ENCODE measurements at regions not wholly inside any gene's neighbourhood (a gene's known extent, or its start where the extent isn't known, plus 50 kb on each side); places are given as distances from the start of the nearest gene placed in this dataset.

- Mint-ChIP-seq H3K4me1 (no peaks in the 10 kb centered on the region), H3K27ac (no peak overlapping the region), H3K27me3 (no peaks in the 10 kb centered on the region), H3K4me3 (no peak overlapping the region), H3K9me3 (peaks cover 3% of the 10 kb centered on the region), H3K36me3 (ENCODE audit: low read depth) (no peaks in the 10 kb centered on the region)
- CTCF ChIA-PET: no interaction called here
- DNase-seq (no peak), ATAC-seq (ENCODE audit: low read depth) (no peak)
- POLR2A ChIA-PET: no interaction called here
- TF ChIP-seq CTCF (IDR thresholded peaks at IDR 0.05): no peak
- intact Hi-C loops (cut with micrococcal nuclease): no loop called here
Measured at GRCh38 chr16:60481591-60481990, 1554.6 kb downstream of the CDH8 start.

DNA sequence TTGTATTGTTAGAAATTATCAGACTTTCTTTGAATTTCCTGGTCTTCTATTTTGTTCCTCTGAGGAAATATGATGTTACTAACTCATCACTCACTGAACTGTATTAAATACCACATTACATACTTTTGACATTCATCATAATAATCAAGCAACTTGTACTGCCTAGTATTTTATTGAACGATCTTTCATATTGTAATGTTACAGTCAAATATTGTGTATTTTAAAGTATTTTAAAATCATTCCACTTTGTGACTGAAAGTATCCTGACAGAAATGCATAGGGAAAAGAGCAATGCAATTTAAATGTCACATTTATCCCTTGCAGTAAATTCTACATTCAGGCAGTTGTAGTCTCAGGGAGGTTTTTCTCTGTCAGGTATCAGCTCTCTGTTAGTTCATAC is 1557.4 kb downstream of the CDH8 start:
- Mint-ChIP-seq H3K27ac (no peak overlapping the region), H3K9me3 (peaks cover 5% of the 10 kb centered on the region), H3K4me1 (no peaks in the 10 kb centered on the region), H3K36me3 (ENCODE audit: low read depth) (no peaks in the 10 kb centered on the region), H3K27me3 (no peaks in the 10 kb centered on the region), H3K4me3 (no peak overlapping the region)
- ATAC-seq (ENCODE audit: low read depth): no peak
- ChIA-PET POLR2A (no interaction called here), CTCF (no interaction called here)
- DNase-seq: no peak
- no peak for TF ChIP-seq CTCF (IDR thresholded peaks at IDR 0.05)
- intact Hi-C loops (cut with micrococcal nuclease): no loop called here

DNA sequence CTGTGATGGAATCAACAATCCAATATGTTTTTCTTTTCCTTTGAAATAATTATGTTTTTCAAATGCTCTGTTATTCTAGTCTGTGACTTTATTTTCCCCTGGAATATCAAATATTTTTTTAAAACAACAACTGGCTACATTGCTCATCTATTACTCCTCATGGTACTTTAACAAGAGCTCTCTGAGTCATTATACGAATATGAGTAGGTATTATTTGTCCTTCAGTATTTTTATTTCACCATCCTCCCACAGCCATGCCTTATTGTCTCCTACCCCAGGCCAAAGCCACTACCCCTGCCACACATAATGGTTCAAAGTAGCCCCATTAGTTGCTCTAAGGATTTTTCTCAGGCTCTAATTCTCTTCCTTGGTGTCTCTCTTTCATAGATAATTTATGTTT is 1572.3 kb downstream of the CDH8 start:
- no peak overlapping the region for H3K4me3 Mint-ChIP-seq
- H3K9me3 Mint-ChIP-seq: peaks cover 3% of the 10 kb centered on the region
- no peak for TF ChIP-seq CTCF (IDR thresholded peaks at IDR 0.05)
- intact Hi-C loops (cut with micrococcal nuclease): no loop called here
- no peaks in the 10 kb centered on the region for H3K27me3 Mint-ChIP-seq
- CTCF ChIA-PET: no interaction called here
- ATAC-seq (ENCODE audit: low read depth) (no peak), DNase-seq (no peak)
- H3K36me3 Mint-ChIP-seq (ENCODE audit: low read depth): no peaks in the 10 kb centered on the region
- POLR2A ChIA-PET: no interaction called here
- no peaks in the 10 kb centered on the region for H3K4me1 Mint-ChIP-seq
- H3K27ac Mint-ChIP-seq: no peak overlapping the region

GRCh38 chr16:60459463-60459862 is 1576.8 kb downstream of the CDH8 start:
- no peaks in the 10 kb centered on the region for H3K36me3 Mint-ChIP-seq (ENCODE audit: low read depth)
- DNase-seq: no peak
- CTCF ChIA-PET: interaction anchor here (0.7 kb wide), 1 partner anchor 1856 kb away, joined by 3 read pairs; no protein-coding TSS in a partner anchor
- no peaks in the 10 kb centered on the region for H3K27me3 Mint-ChIP-seq
- POLR2A ChIA-PET: no interaction called here
- H3K27ac Mint-ChIP-seq: no peak overlapping the region
- no peak for TF ChIP-seq CTCF (IDR thresholded peaks at IDR 0.05)
- no peaks in the 10 kb centered on the region for H3K4me1 Mint-ChIP-seq
- no peak for ATAC-seq (ENCODE audit: low read depth)
- intact Hi-C loops (cut with micrococcal nuclease): no loop called here
- no peak overlapping the region for H3K4me3 Mint-ChIP-seq
- H3K9me3 Mint-ChIP-seq: peaks cover 2% of the 10 kb centered on the region

GRCh38 chr16:60458255-60458654 is 1578.0 kb downstream of the CDH8 start:
- no peak overlapping the region for H3K27ac Mint-ChIP-seq
- ATAC-seq (ENCODE audit: low read depth) (no peak), DNase-seq (no peak)
- peaks cover 4% of the 10 kb centered on the region for H3K9me3 Mint-ChIP-seq
- ChIA-PET CTCF (no interaction called here), POLR2A (no interaction called here)
- intact Hi-C loops (cut with micrococcal nuclease): no loop called here
- H3K4me3 Mint-ChIP-seq: no peak overlapping the region
- no peaks in the 10 kb centered on the region for H3K27me3 Mint-ChIP-seq
- no peaks in the 10 kb centered on the region for H3K4me1 Mint-ChIP-seq
- no peaks in the 10 kb centered on the region for H3K36me3 Mint-ChIP-seq (ENCODE audit: low read depth)
- TF ChIP-seq CTCF (IDR thresholded peaks at IDR 0.05): no peak
